Heart left ventricle (tissue), 13 donors: ENCODE measurements at regions not wholly inside any gene's neighbourhood (a gene's known extent, or its start where the extent isn't known, plus 50 kb on each side); places are given as distances from the start of the nearest gene placed in this dataset.

Experiments
- POLR2A ChIP-seq, 2 donors: fragments of 450-650 bp; IDR thresholded peaks; one replicate each; pipeline ENCODE4 v1.6.1; 2017; ENCODE audit warnings: antibody characterized with exemption in 2 of 2, mild to moderate bottlenecking in 2 of 2, moderate library complexity in 2 of 2
- TF ChIP-seq, protein P1 (sequence below), 12 donors: fragments of 200-600 bp; sonication (generic) in 4 of 12; IDR thresholded peaks; one replicate each; pipeline versions ENCODE4 v1.5.0 to v1.8.0; 2018 to 2022; ENCODE audit warnings: antibody characterized with exemption in 12 of 12, mild to moderate bottlenecking in 5 of 12
- donor health status: ischemic (EF 13 %, LVEDD 7.1; RV severe dilation, severe dysfunction).
- donor health status: DM: no; HTN: yes; CAD: no.
- donor health status: DM: no; HTN: no; CAD: no.
- donor health status: ischemic (EF 25% LVEDD 6.9; RV normal size, moderate dysfunction).
- donor health status: ischemic (EF 25% LVEDD 5.7; RV mildly dilated, moderate dysfunction).
- donor health status: ischemic (EF 35%, LVEDD 5.7; RV mildly dilated, moderate dysfunction).
- donor health status: nonischemic (EF 11% LVEDD 7.7; RV severe dilation, severe dysfunction).
- donor health status: DM: yes; HTN: yes; CAD: no.
- donor health status: PGD.
- donor health status: ischemic (EF 29% LVEDD 5.4; RV normal size, mild dysfunction).
- donor health status: nonischemic (EF 23%, LVEDD 6.1; RV moderate dilation, normal function).

GRCh38 chr1:79226963-79227362, 220.4 kb upstream of the ADGRL4 start:
- TF ChIP-seq, protein P1, sequence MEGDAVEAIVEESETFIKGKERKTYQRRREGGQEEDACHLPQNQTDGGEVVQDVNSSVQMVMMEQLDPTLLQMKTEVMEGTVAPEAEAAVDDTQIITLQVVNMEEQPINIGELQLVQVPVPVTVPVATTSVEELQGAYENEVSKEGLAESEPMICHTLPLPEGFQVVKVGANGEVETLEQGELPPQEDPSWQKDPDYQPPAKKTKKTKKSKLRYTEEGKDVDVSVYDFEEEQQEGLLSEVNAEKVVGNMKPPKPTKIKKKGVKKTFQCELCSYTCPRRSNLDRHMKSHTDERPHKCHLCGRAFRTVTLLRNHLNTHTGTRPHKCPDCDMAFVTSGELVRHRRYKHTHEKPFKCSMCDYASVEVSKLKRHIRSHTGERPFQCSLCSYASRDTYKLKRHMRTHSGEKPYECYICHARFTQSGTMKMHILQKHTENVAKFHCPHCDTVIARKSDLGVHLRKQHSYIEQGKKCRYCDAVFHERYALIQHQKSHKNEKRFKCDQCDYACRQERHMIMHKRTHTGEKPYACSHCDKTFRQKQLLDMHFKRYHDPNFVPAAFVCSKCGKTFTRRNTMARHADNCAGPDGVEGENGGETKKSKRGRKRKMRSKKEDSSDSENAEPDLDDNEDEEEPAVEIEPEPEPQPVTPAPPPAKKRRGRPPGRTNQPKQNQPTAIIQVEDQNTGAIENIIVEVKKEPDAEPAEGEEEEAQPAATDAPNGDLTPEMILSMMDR (IDR thresholded peaks at IDR 0.05) = no peak
- no peak for TF ChIP-seq POLR2A (IDR thresholded peaks at IDR 0.05)
